CD1c-positive myeloid dendritic cell (primary cell): ENCODE measurements at regions not wholly inside any gene's neighbourhood (a gene's known extent, or its start where the extent isn't known, plus 50 kb on each side); places are given as distances from the start of the nearest gene placed in this dataset.
"Not testable (repeated sequence)": the region's sequence is repeated elsewhere in the genome, so short reads cannot be mapped to it uniquely, and the experiment has no call there.

ENCODE experiments used
- DNase-seq: peaks from one replicate; pipeline ENCODE4 v3.0.0-alpha.2; 2016; ENCODE audit errors: extremely low spot score

GRCh38 chr6:53446151-53446550, 97.4 kb upstream of the ELOVL5 start:
- DNase-seq = peak; percentile 34

- no peak for DNase-seq
Observed at GRCh38 chr6:53441761-53442160, 93.0 kb upstream of the ELOVL5 start.

GRCh38 chr6:53441035-53441493, 92.3 kb upstream of the ELOVL5 start:
- DNase-seq = no peak

- DNase-seq = peak; percentile 28
Observed at GRCh38 chr6:53440336-53440945, 91.7 kb upstream of the ELOVL5 start.

- no peak for DNase-seq
Observed at GRCh38 chr6:53439556-53439955, 90.8 kb upstream of the ELOVL5 start.

GRCh38 chr6:53437557-53438202, 88.9 kb upstream of the ELOVL5 start:
- peak; percentile 60 for DNase-seq

- no peak for DNase-seq
Observed at GRCh38 chr6:53436526-53437303, 88.0 kb upstream of the ELOVL5 start.

- no peak for DNase-seq
Observed at GRCh38 chr6:53433951-53434285, 85.2 kb upstream of the ELOVL5 start.

- DNase-seq = peak; percentile 62
Observed at GRCh38 chr6:53433261-53433950, 84.7 kb upstream of the ELOVL5 start.

- peak; percentile 88 for DNase-seq
Observed at GRCh38 chr6:53432318-53433161, 83.8 kb upstream of the ELOVL5 start.

- no peak for DNase-seq
Observed at GRCh38 chr6:53431704-53432103, 83.0 kb upstream of the ELOVL5 start.

GRCh38 chr6:53429401-53429800, 80.7 kb upstream of the ELOVL5 start:
- no peak for DNase-seq

- DNase-seq = no peak
Observed at GRCh38 chr6:53428886-53429285, 80.1 kb upstream of the ELOVL5 start.

- DNase-seq = no peak
Observed at GRCh38 chr6:53426667-53427270, 78.0 kb upstream of the ELOVL5 start.

- DNase-seq = no peak
Observed at GRCh38 chr6:53426117-53426516, 77.4 kb upstream of the ELOVL5 start.

GRCh38 chr6:53424976-53425718, 76.4 kb upstream of the ELOVL5 start:
- DNase-seq = no peak

GRCh38 chr6:53424300-53424699, 75.5 kb upstream of the ELOVL5 start:
- no peak for DNase-seq

- DNase-seq = not testable (repeated sequence)
Observed at GRCh38 chr6:53423560-53423959, 74.8 kb upstream of the ELOVL5 start.

GRCh38 chr6:53419026-53419425, 70.3 kb upstream of the ELOVL5 start:
- no peak for DNase-seq

- DNase-seq = no peak
Observed at GRCh38 chr6:53418288-53418687, 69.5 kb upstream of the ELOVL5 start.
